MM.1S (cell line): ENCODE measurements at regions not wholly inside any gene's neighbourhood (a gene's known extent, or its start where the extent isn't known, plus 50 kb on each side); places are given as distances from the start of the nearest gene placed in this dataset.

Experiments
- EZH2phosphoT487 ChIP-seq: fragments of 300-600 bp; sonication (generic); IDR thresholded peaks from 2 replicates; pipeline ENCODE4 v1.6.1; 2018; ENCODE audit warnings: antibody characterized with exemption, low read length
- TF ChIP-seq, protein P1 (sequence below): fragments of 300-600 bp; sonication (generic); IDR thresholded peaks from 2 replicates; pipeline ENCODE4 v1.5.1; 2016; ENCODE audit warnings: antibody characterized with exemption, low read length, mixed read lengths

DNA sequence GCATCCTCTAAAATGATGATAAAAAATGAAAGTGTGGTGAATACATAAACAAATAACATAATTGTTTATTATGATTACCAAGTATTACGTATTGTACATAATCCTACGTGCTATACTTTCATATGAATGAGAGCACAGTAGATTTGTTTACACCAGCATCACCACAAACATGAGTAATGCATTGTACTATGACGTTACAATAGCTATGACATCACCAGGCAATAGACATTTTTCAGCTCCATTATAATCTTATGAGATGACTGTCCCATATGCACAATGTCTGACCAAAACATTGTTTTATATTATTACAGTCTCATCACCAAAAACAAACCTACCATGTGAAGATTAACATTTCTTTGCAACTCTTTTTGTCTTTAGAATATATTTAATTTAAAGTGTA, 225.7 kb upstream of the TENT5A start:
- TF ChIP-seq, protein P1, sequence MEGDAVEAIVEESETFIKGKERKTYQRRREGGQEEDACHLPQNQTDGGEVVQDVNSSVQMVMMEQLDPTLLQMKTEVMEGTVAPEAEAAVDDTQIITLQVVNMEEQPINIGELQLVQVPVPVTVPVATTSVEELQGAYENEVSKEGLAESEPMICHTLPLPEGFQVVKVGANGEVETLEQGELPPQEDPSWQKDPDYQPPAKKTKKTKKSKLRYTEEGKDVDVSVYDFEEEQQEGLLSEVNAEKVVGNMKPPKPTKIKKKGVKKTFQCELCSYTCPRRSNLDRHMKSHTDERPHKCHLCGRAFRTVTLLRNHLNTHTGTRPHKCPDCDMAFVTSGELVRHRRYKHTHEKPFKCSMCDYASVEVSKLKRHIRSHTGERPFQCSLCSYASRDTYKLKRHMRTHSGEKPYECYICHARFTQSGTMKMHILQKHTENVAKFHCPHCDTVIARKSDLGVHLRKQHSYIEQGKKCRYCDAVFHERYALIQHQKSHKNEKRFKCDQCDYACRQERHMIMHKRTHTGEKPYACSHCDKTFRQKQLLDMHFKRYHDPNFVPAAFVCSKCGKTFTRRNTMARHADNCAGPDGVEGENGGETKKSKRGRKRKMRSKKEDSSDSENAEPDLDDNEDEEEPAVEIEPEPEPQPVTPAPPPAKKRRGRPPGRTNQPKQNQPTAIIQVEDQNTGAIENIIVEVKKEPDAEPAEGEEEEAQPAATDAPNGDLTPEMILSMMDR: no peak
- TF ChIP-seq EZH2phosphoT487: no peak
